OCI-LY1 (cell line): ENCODE measurements at regions not wholly inside any gene's neighbourhood (a gene's known extent, or its start where the extent isn't known, plus 50 kb on each side); places are given as distances from the start of the nearest gene placed in this dataset.

Experiments used
- EZH2 ChIP-seq: fragments of 200-600 bp; sonication (generic), shearing (Covaris generic); IDR thresholded peaks from 2 replicates; pipeline ENCODE4 v1.8.0; 2017; ENCODE audit warnings: borderline replicate concordance, mixed run types, mild to moderate bottlenecking, antibody characterized with exemption, low read length, moderate library complexity, mixed read lengths
- TF ChIP-seq, protein P1 (sequence below): fragments of 200-600 bp; sonication (generic), shearing (Covaris generic); IDR thresholded peaks from 2 replicates; pipeline ENCODE4 v1.5.1; 2017; ENCODE audit warnings: mild to moderate bottlenecking, antibody characterized with exemption, low read length, moderate library complexity, mixed read lengths

- TF ChIP-seq, protein P1, sequence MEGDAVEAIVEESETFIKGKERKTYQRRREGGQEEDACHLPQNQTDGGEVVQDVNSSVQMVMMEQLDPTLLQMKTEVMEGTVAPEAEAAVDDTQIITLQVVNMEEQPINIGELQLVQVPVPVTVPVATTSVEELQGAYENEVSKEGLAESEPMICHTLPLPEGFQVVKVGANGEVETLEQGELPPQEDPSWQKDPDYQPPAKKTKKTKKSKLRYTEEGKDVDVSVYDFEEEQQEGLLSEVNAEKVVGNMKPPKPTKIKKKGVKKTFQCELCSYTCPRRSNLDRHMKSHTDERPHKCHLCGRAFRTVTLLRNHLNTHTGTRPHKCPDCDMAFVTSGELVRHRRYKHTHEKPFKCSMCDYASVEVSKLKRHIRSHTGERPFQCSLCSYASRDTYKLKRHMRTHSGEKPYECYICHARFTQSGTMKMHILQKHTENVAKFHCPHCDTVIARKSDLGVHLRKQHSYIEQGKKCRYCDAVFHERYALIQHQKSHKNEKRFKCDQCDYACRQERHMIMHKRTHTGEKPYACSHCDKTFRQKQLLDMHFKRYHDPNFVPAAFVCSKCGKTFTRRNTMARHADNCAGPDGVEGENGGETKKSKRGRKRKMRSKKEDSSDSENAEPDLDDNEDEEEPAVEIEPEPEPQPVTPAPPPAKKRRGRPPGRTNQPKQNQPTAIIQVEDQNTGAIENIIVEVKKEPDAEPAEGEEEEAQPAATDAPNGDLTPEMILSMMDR = no peak
- no peak for TF ChIP-seq EZH2
Observed at GRCh38 chr12:77644915-77645605, 185.6 kb upstream of the NAV3 start.
